NCI-H146 treated with DMSO at 0.1 percent for 48 hours (cell line): ENCODE measurements at regions not wholly inside any gene's neighbourhood (a gene's known extent, or its start where the extent isn't known, plus 50 kb on each side); places are given as distances from the start of the nearest gene placed in this dataset.
A peak's percentile ranks its signal among the peaks of the same experiment; 100 is the strongest.

ENCODE experiments used
- DNase-seq: peaks from one replicate; lab custom pipeline; 2025; ENCODE audit not compliant: unreplicated experiment; lab: John Stamatoyannopoulos, UW

DNA sequence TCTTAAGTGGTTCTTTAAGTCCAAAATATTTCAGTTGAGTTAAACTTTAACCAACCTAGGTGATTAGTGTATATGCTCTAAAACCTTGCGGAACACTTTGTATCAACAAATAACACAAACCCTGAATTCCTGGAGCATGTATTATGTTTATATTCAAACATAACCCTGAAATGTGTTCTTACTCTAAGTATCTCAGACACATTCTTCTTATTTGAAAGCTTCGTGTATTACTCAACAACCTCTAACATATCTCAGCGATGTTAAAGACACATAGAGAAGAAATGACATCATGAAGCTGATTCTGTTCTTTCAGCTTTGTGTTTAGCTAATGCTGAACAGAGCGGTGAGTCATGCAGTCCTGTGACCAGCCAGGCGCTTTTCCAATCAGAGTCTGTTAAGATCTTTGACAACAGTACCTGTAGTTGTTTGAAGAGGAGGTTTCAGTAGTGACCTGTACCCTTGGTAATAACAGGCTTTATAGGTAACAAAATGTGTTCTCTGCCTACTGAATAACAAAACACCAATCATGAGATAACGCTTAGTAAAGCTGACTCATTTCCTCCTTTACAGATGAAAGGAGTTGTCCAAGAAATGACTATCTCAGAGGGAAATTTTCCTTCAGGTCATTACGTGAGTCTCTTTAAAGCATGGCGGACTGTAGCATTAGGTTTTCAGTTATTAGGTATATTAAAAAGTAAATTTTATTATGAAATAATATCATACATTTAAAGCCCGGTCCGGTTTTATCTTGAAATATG lies 67.3 kb upstream of the KLF6 start:
- DNase-seq, result peak; percentile 95

DNA sequence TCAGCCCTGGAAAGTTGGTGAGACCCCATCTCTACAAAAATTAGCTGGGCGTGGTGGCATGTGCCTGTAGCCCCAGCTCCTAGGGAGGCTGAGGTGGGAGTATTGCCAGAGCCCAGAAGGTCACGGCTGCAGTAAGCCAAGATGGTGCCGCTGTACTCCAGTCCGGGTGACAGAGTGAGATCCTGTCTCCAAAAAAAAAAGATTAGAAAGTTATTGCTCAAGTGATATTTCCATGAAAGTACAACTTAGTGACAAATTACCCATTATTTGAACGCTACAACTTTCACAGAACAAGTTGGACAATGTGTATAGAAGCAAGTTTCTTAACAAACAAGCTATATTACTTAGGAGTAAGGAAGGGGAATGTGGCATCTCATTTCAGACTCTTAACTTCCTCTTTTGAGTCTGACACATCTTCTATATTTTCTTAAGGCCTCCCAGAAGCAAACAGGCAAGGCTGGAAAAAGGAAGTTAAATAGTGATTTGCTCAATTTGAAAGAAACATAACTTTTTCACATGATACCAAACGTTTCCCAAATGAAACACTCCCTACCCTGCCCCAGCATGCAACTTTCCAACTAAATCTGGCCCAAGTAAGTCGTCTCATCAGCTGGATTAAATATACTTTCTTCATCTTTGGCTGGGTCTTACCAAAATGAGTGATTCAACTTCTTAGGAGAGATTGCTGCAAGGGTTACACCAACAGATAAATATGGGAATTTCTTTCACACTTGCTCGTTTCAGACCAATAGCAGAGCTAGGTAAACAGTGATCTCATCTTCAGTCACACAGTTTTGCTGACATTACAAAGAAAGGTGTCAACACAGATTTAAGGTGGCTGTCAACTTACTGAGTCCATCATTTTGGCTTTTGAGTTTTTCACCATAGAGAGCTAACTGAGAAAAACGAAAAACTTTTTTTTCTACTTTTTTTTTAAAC lies 66.3 kb upstream of the KLF6 start:
- DNase-seq, result no peak

- DNase-seq, result no peak
Measured at GRCh38 chr10:3848775-3849635, 64.0 kb upstream of the KLF6 start.

- DNase-seq, result no peak
Measured at GRCh38 chr10:3848005-3848774, 63.2 kb upstream of the KLF6 start.

GRCh38 chr10:3846736-3847135 lies 61.7 kb upstream of the KLF6 start:
- no peak for DNase-seq

DNA sequence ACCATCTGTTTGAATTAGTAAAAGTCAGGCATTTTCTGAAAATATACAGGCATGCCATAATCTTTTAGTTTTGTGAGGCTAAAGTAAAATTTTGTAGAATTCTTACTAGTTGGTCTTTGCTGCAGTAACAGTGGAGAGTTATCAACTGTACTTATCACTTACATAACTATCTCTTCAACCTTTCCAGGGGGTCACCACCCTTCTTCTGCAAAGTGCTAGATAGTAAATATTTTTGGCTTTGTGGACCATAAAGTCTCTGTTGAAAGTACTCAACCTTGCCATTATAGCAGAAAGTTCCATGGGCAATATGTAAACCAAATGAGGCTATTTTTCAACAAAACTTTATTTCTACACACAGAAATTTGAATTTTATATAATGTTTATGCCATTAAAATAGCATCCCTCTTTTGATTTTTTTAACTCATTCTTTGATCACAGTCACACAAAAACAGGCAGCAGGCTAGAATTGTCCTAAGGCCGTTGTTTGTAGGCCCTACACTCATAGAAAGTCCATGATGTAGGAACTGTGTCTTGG lies 59.5 kb upstream of the KLF6 start:
- no peak for DNase-seq

- no peak for DNase-seq
Measured at GRCh38 chr10:3838460-3839437, 53.7 kb upstream of the KLF6 start.

DNA sequence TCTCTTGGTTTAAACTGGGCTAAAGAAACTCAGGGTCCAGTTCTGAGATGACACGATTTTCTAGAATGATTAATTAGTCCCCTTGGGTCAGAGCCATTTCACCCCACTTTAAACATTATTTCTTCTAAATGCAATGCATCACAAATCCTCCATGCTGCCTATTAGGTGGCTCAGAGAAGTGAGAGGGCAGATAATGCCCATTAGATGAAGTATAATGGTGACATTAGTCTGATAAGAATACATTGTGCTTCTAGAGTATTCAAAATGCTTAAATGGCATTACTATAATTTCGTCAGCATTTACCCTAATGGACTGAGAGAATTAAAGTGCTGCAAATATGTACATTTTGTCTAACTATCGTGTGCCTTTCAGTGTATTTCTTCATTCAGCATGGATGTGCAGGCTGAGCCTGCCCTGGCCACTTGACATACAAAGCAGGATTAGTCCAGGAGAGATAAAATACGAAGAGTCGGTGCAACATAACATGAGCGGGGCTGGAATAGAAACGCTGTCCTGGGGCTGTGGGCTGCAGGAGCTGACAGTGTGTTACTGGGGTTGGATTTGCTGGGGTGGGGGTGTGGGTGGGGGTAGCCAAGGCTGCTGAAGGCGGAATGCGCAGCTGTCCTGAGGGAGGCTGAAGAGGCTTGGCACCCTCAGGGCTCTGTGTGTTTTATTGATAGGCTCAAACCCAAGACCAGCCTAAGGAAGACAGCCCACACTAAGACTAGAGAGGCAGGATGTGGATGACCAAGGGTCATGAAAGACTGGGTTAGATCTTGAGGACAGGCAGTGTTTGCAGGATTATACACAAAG lies 52.8 kb upstream of the KLF6 start:
- no peak for DNase-seq

- no peak for DNase-seq
Measured at GRCh38 chr10:3836222-3836820, 51.3 kb upstream of the KLF6 start.

DNA sequence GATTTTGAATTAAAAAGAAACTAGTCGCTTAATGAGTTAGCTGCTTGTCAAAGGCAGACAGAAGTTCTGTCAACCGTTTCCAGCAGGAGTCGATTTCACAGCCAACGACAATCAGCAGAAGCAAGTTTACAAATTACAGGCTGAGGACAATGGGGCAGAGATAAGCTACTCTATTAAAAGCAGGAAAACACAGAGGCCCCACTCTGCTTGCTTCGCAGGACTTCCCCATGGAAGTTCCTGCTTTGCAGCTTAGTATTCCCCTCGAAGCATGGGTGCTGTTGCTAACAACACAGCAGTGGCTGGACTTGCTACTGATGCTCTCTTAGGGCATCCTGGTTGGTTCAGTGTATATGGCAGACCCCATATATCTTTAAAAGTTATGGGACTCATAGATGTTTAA lies 50.8 kb upstream of the KLF6 start:
- DNase-seq, result peak; percentile 84

DNA sequence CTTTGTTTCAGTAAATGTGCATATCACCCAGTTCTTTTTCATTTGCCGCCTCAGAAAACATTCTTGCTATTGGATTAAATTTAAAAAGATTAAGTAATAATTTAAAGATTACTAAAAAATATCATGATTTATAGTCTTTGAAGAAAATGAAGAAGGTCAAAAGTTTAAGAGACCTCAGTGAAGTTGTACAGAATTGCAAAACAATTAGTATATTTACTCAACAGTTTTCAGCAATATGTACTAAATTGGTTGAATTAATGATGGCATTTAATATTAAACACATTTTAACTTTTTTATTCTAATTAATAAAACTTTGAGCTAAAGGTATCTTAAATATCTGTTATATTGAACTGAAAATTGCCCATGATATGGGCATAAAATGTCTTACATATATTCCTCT lies 49.9 kb upstream of the KLF6 start:
- no peak for DNase-seq
